LNCaP clone FGC (cell line): ENCODE measurements at regions not wholly inside any gene's neighbourhood (a gene's known extent, or its start where the extent isn't known, plus 50 kb on each side); places are given as distances from the start of the nearest gene placed in this dataset.
A peak's percentile ranks its signal among the peaks of the same experiment; 100 is the strongest.

Experiments
- DNase-seq: peaks from one replicate; pipeline ENCODE4 v3.0.0-alpha.2; 2011; ENCODE audit warnings: low read depth
- H3K4me3 ChIP-seq: 2 replicates; pipeline ENCODE4 v1.5.1; 2011; ENCODE audit warnings: mild to moderate bottlenecking, low read depth, low read length, control low read depth
- TF ChIP-seq, protein P1 (sequence below): IDR thresholded peaks from 2 replicates; pipeline ENCODE4 v1.5.1; 2012; ENCODE audit warnings: mild to moderate bottlenecking; ENCODE audit not compliant: control insufficient read depth, insufficient read depth; ENCODE audit errors: extremely low read depth

DNA sequence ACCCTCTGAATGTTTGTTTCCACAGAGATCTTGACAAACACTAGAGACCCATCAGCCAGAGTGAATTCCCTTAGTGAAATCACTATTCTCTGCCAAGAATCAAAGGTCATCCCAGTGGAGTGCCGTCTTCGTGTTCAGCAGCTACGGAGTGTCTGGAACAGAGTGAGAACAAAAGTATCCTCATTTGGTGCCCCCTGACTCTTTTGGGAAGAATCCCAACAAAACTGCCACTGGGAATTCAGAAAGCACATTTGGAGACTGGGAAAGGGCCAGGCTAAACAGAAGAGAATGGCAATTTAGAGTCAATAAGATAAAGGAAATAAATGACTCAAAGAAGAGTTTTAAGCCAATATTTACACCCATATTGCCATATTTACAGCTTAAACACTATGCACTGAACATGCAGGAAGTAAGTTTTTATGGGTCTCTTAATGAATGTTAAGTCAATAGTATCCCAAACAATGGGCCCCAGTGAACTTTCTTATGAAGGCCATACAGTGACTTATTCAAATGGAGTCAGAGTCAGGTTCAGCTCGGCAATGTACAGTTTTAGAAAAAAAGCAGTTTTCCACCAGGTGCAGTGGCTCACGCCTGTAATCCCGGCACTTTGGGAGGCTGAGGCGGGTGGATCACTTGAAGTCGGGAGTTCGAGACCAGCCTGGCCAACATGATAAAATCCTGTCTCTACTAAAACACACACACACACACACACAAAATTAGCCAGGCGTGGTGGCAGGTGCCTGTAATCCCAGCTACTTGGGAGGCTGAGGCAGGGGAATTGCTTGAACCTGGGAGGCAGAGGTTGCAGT, 392.6 kb downstream of the KLF5 start:
- DNase-seq, result peak; percentile 76
- no peak overlapping the region for H3K4me3 ChIP-seq
- TF ChIP-seq, protein P1, sequence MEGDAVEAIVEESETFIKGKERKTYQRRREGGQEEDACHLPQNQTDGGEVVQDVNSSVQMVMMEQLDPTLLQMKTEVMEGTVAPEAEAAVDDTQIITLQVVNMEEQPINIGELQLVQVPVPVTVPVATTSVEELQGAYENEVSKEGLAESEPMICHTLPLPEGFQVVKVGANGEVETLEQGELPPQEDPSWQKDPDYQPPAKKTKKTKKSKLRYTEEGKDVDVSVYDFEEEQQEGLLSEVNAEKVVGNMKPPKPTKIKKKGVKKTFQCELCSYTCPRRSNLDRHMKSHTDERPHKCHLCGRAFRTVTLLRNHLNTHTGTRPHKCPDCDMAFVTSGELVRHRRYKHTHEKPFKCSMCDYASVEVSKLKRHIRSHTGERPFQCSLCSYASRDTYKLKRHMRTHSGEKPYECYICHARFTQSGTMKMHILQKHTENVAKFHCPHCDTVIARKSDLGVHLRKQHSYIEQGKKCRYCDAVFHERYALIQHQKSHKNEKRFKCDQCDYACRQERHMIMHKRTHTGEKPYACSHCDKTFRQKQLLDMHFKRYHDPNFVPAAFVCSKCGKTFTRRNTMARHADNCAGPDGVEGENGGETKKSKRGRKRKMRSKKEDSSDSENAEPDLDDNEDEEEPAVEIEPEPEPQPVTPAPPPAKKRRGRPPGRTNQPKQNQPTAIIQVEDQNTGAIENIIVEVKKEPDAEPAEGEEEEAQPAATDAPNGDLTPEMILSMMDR, result no peak

DNA sequence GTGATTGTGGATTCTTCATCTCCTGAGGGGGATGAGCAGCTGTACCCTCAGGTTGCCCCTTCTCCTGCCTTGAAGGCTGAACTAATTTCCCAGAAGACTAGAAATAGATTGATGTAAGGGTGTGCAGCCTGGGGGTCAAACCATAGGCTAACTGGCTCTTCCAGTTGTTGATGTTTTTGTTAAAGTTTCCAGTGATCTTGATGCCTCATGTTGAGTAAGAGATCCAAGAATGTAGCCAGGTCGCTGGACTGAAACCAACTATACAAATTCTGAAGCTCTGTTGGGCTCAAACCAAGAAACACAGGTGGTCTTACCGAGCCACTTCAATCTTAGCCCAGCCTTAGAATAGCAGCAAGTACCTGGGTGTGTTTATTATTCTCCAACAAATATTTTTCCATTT, 391.8 kb downstream of the KLF5 start:
- TF ChIP-seq, protein P1, result no peak
- H3K4me3 ChIP-seq, result no peak overlapping the region
- no peak for DNase-seq

DNA sequence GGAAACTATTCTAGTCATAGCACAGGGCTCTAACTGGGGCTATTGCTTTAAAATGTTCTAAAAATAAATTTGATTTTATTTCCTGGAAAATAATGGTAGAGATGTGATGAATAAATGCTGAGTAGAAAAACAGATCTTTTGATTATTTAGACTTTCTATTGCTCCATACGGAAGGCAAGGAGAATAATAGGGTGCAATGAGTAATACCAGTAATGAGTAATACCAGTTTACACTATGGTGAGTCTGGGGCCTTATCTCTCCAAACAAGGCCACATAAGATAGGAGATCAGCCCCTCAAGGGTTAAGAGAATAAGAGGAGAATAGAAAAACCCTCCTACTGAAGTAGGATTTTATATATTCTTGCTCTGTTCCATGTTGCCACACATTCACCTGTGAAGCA, 390.4 kb downstream of the KLF5 start:
- TF ChIP-seq, protein P1, result no peak
- H3K4me3 ChIP-seq, result no peak overlapping the region
- no peak for DNase-seq

DNA sequence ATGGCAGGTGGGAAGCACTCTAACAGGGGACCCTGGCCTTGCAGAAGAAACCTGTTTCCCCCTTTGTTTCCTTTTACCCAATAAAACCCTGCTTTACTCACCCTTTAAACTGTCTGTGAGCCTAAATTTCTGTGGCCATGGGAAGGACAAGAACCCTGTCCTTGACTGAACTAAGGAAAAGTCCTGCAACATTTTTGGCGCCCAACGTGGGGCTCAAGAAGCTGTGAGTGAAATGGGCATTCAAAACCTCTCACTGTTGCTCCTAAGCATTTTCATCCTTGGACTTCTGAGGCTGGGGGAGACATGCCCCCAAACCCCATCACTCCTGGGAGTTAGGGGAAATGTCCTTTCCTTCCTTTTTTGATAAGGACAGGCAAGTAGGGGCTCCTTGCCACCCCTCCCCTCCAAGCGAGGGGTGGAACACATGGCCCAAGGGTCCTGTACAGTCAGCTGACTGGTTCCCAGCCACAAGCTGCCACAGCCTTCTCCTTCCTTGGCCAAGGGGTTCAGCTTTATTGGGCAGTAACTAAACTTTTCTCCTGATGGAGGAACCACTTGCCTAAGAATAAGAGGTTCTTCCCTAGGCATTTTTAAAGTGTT, 381.6 kb downstream of the KLF5 start:
- TF ChIP-seq, protein P1, result no peak
- H3K4me3 ChIP-seq, result no peak overlapping the region
- no peak for DNase-seq

DNA sequence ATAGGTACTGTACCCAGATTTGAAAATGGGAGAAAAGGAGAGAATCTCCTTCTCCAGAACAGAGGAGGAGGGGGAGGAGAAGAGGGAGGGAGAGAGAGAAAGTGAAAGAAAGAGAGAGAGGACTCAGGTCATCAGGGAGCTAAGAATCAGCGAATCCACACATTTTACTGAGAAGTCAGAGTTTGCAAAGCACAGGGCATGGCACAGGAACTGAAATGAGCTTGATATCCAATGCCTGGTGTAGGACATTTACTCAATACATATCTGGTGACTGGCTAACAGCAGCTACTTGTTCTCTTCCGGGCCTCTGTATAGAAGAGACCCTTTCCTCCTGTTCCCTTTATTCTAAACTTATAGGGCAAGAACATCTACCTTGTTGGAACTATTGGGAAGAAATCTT, 375.1 kb downstream of the KLF5 start:
- TF ChIP-seq, protein P1, result no peak
- no peak overlapping the region for H3K4me3 ChIP-seq
- DNase-seq, result no peak

DNA sequence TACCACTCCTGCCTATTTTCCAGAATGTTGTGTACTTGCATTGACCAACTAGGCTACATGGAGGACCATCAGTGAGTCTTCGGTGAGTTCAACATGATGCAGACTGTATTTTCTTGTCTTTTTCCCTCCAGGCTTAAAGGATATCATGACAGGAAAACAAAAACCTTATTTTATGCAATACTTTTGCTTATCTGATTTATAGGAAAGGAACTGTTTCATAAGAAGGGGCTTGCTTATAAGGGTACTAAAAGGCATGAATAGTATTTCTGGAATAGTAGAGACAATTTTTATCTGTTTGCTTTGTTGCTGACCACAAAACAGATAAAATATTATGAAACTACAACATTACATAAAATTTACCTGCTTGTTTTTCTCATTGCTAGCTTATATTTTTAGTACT, 374.7 kb downstream of the KLF5 start:
- TF ChIP-seq, protein P1, result no peak
- no peak overlapping the region for H3K4me3 ChIP-seq
- no peak for DNase-seq
